Esophagus squamous epithelium (tissue), 4 donors: ENCODE measurements at regions not wholly inside any gene's neighbourhood (a gene's known extent, or its start where the extent isn't known, plus 50 kb on each side); places are given as distances from the start of the nearest gene placed in this dataset.

Source experiments
- POLR2A ChIP-seq, 4 donors: fragments of 450-650 bp; IDR thresholded peaks; one replicate each; pipeline ENCODE4 v1.6.1; 2017; ENCODE audit warnings: antibody characterized with exemption in 4 of 4, mild to moderate bottlenecking in 4 of 4, moderate library complexity in 3 of 4
- TF ChIP-seq, protein P1 (sequence below), 6 experiments: fragments of 450-650 bp in 4 of 6; fragments of 200-600 bp in 2 of 6; sonication (generic) in 2 of 6; IDR thresholded peaks; one replicate each; pipeline ENCODE4 v1.5.1; 2016 to 2019; ENCODE audit warnings: antibody characterized with exemption in 6 of 6, mild to moderate bottlenecking in 4 of 6, moderate library complexity in 4 of 6

DNA sequence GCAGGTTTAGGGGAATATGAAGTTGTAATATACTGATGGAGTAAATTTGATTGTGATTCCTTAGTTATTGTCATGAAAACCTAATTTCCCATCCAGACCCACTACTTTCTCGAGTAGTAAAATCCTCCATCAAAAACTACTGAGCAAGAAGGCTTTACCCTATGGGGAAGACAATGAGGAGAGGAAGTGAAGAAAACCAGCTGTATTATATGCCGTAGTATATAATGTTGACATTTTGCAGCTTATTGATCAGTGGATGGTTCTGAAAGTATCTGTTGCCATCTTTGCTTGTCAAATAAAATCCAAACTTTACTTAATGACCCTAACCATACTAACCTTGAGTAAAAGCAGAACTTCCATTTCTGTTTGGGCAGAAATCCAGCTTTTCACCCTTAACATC lies 292.8 kb upstream of the RAG2 start:
- no peak for TF ChIP-seq POLR2A (IDR thresholded peaks at IDR 0.05)
- TF ChIP-seq, protein P1, sequence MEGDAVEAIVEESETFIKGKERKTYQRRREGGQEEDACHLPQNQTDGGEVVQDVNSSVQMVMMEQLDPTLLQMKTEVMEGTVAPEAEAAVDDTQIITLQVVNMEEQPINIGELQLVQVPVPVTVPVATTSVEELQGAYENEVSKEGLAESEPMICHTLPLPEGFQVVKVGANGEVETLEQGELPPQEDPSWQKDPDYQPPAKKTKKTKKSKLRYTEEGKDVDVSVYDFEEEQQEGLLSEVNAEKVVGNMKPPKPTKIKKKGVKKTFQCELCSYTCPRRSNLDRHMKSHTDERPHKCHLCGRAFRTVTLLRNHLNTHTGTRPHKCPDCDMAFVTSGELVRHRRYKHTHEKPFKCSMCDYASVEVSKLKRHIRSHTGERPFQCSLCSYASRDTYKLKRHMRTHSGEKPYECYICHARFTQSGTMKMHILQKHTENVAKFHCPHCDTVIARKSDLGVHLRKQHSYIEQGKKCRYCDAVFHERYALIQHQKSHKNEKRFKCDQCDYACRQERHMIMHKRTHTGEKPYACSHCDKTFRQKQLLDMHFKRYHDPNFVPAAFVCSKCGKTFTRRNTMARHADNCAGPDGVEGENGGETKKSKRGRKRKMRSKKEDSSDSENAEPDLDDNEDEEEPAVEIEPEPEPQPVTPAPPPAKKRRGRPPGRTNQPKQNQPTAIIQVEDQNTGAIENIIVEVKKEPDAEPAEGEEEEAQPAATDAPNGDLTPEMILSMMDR (IDR thresholded peaks at IDR 0.05) = no peak
